Left renal cortex interstitium (tissue), 4 donors: ENCODE measurements at regions not wholly inside any gene's neighbourhood (a gene's known extent, or its start where the extent isn't known, plus 50 kb on each side); places are given as distances from the start of the nearest gene placed in this dataset.

Experiments
- DNase-seq, 4 donors: peaks; one replicate each; pipeline ENCODE4 v3.0.0-alpha.2; 2013; ENCODE audit warnings: low read depth in 4 of 4, low spot score in 2 of 4, missing footprints in 1 of 4

- DNase-seq = no peak
These were observed 268.0 kb downstream of the CYP26B1 start for GRCh38 chr2:71879509-71880184.

- no peak for DNase-seq
These were observed 268.8 kb downstream of the CYP26B1 start for GRCh38 chr2:71878626-71879508.

DNA sequence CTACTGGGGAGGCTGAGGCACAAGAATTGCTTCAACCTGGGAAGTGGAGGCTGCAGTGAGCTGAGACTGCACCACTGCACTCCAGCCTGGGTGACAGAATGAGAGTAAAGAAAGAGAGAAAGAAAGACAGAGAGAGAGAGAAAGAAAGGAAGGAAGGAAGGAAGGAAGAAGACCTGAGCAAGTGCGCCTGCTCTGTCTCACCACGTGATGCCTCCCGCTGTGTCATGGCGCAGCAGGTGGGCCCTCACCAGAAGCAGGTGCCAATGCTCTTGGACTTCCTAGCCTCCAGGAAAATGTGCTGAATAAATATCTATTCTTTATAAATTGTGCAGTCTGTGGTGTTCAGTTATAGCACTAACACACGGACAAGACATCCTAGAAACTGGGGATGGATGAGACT is 270.0 kb downstream of the CYP26B1 start:
- DNase-seq = no peak

DNA sequence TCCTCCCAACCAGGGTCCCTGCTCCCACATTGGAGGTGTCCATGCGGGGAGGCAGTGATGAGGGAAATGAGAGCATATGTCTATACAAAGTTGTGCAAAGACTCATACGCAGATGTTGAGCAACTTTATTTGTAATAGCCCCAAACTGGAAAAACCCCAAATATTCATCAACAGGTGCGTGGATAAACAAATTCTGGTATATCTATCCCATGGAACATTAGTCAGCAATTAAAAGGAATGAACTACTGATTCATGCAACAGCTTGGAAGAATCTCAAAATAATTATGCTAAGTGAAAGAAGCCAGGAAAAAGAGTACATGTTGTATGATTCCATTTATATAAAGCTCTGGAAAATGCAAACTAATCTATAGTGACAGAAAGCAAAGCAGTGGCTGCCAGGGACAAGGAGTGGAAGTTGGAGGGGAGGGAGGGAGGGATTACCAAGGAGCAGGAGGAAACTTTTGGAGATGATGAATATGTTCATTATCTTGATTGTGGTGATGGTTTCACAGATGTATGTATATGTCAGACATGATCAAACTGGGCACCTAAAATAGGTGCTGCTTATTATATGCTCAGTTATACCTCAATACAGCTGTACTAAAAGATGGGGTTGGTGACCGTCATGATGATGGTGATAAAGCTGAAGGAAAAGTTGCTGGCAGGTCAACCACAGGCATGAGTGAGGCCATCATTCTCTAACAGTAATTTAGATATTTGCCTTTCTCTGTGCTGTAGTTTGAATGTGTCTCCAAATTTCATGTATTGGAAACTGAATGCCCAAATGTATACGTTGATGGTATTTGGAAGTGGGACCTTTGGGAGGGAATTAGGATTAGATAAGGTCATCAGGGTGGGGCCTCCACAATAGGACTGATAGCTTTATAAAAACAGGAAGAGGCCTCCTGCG is 270.9 kb downstream of the CYP26B1 start:
- no peak for DNase-seq

GRCh38 chr2:71872466-71873051 is 275.1 kb downstream of the CYP26B1 start:
- no peak for DNase-seq

- DNase-seq = no peak
These were observed 282.2 kb downstream of the CYP26B1 start for GRCh38 chr2:71865391-71865965.

DNA sequence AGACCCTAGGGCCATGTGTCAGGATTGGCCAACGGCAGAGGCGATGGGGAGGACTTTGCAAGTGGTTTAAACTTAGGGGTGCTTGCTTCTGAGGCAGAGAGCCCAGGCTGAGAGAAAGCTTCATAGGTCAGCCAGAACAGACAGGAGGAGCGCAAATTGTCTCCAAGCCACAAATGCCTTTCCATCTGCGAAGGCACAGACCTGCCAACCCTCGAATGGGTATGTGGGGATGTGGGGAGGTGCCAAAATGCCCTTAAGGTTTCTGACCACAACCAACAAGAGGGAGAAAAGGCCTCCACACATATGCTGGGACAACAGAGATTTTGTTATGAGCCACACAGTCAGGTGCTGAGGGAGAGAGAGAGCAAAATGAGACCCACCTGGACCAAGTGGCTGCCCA is 283.6 kb downstream of the CYP26B1 start:
- no peak for DNase-seq

- DNase-seq = no peak
These were observed 284.3 kb downstream of the CYP26B1 start for GRCh38 chr2:71863396-71863795.

DNA sequence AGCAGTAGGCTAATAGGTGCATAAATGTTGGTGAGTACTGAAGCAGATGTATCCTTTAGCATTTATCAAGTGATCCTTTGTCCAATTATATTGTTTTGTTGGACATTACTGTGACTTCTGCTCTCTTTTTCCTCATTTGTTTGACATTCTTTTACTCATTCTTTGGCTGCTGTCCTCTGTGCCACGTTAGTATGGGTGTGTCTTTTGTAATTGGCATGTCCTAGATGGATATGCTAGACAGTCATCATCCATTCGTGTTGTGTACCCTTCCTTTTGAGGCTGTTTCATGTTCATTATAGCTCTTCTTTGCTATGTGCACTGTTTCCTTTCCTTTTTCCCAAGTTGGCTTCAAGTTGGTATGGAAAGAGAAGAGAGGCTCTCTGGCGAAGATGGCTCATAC is 284.7 kb downstream of the CYP26B1 start:
- no peak for DNase-seq

DNA sequence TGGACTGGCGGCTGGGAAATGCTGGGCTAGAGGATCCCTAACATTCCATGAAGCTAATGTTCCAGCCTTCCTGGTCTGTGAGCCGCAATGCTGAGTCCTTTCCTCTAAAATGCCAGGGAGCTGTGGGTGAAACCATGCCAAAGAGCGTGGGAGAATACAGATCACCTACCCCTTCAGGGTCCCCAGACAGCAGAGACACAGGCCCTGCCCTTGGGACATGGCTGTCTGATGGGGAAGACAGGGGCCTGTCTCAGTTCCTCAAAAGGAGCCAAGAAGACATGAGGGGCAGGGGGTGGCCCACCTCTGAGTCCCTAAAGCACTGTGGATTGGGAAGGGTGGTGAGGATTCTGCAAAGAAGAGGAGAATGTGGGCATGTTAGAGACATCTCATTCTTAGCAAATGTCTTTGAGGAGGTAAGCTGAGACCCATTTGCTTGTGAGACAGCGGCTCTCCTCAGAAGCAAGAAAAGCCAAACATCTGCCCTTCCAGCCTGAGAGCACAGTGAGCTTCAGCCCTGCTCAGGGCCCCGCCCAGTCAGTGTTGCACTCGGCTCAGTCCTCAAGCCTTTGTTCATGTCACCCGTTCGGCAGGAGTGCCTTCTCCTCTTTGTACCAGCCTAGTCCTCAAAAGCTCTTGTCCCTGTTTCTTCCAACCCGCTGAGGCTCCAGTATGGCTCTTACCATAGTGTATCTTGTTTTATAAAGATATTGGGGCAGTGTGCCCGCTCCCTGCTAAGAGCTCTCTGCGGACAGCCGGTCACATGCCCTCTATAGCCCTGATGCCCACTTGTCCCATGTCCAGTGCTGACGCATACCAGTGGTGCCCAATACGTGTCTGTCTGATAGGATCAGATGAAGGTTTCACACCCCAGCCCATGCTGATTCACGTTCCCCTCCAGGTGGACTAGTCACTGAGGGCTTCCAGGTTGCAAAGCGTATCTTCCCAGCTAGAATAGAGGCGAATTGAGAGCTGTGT is 286.2 kb downstream of the CYP26B1 start:
- no peak for DNase-seq

GRCh38 chr2:71860381-71860926 is 287.2 kb downstream of the CYP26B1 start:
- DNase-seq = no peak

GRCh38 chr2:71859211-71859847 is 288.3 kb downstream of the CYP26B1 start:
- DNase-seq = no peak

DNA sequence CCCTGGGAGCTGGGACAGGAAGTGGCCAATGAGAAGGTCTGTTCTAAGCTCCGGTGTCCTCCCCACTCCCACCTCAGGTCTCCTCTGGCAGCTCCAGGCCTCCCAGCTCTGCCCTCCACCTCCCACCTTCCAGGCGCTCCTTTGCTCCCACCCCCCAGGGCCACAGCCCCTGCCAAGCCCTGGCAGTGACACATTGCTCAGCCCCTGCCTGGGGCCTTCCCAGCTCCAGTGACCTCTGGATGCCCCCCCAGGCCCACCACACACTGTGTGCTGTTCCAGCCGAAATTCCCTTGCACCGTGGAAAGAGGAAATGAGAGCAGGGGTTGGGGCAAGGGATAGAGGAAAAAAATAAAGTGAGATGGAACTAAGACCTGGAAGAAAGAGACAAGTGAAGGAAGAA is 289.6 kb downstream of the CYP26B1 start:
- no peak for DNase-seq

- no peak for DNase-seq
These were observed 290.0 kb downstream of the CYP26B1 start for GRCh38 chr2:71857636-71858035.

GRCh38 chr2:71856773-71857525 is 290.7 kb downstream of the CYP26B1 start:
- DNase-seq = no peak

GRCh38 chr2:71853858-71854257 is 293.8 kb downstream of the CYP26B1 start:
- DNase-seq = no peak

DNA sequence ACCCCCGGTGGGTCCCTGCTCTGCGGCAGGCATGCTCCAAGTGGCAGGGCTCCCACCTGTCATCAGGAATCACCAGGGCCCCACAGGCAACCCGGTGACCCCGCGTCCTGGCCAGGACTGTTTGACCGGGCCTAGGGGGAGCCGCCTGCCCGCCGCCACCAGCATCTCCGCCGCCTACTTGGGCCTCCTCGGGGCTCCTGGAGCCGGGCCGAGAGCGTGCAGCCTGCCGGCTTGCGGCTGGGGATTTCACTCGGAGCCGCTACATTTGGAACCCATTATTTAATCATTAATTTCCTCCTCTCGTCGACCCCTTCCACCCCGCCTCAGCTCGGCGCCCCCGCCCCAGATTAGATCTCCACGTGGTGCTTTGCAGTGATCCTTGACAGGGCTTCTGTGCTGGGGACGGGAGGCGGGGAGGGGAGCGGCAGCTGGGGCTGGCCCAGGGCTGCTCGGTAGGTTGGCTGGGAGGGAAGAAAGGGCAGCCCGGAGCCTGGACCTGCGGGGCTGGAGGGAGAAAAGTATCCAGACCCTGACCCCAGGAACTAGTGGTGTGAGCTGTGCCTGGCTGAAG is 295.4 kb downstream of the CYP26B1 start:
- peak in 2 of 4 donors; percentile 53 to 65 for DNase-seq
